Upper lobe of right lung (tissue), 1 donor: ENCODE measurements at regions not wholly inside any gene's neighbourhood (a gene's known extent, or its start where the extent isn't known, plus 50 kb on each side); places are given as distances from the start of the nearest gene placed in this dataset.

Experiments used
- ATAC-seq: fragments of 200-7000 bp; cut with Tn5 transposase; one replicate; pipeline ENCODE4 v1.9.1; 2020; ENCODE audit warnings: mild to moderate bottlenecking, moderate library complexity
- DNase-seq: peaks from one replicate; pipeline ENCODE4 v3.0.0-alpha.2; 2020
- H3K27ac ChIP-seq: fragments of 200-600 bp; one replicate; pipeline ENCODE4 v1.8.0; 2022
- H3K27me3 ChIP-seq: fragments of 200-600 bp; one replicate; pipeline ENCODE4 v1.8.0; 2022; ENCODE audit warnings: mild to moderate bottlenecking
- H3K36me3 ChIP-seq: fragments of 200-600 bp; one replicate; pipeline ENCODE4 v1.8.0; 2022
- H3K4me1 ChIP-seq: fragments of 200-600 bp; one replicate; pipeline ENCODE4 v1.8.0; 2022
- H3K4me3 ChIP-seq: fragments of 200-600 bp; one replicate; pipeline ENCODE4 v1.8.0; 2022; ENCODE audit warnings: mild to moderate bottlenecking
- H3K9me3 ChIP-seq: fragments of 200-600 bp; one replicate; pipeline ENCODE4 v1.8.0; 2022
- intact Hi-C: fragments of 100-400 bp; cut with DNase I; formaldehyde crosslinking; loops from one replicate; pipeline ENCODE4 v1.11.0; 2022
- TF ChIP-seq, protein P1 (sequence below): fragments of 200-600 bp; IDR thresholded peaks from one replicate; pipeline ENCODE4 v1.8.0; 2022; ENCODE audit warnings: antibody characterized with exemption
- donor health status: DM: no; HTN: yes; CAD: no; lungs with severe emphysema.

DNA sequence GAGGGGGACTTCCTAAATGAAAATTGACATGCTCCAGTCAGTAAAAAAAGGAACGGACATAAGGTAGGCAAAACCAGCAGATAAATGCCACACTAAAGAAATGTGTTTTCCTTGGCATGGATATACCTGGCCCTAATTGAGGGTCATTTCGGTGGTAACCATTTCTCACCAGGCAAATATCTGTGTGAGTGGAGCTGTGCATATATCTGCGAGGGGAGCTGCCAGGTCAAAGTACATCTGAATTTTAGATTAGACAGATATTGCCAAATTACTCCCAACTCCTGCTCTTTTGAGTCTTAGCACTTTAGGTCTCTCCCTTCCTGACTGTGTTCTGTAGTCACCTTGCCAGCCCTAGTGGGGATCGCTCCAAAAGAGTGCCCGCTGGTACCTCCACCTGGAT lies 204.2 kb downstream of the SH3BP4 start:
- Histone ChIP-seq H3K27ac (no peak overlapping the region), H3K27me3 (no peaks in the 10 kb centered on the region), H3K4me3 (no peak overlapping the region), H3K9me3 (no peaks in the 10 kb centered on the region), H3K4me1 (no peaks in the 10 kb centered on the region), H3K36me3 (no peaks in the 10 kb centered on the region)
- intact Hi-C loops: no loop called here
- ATAC-seq (no peak), DNase-seq (no peak)
- TF ChIP-seq, protein P1, sequence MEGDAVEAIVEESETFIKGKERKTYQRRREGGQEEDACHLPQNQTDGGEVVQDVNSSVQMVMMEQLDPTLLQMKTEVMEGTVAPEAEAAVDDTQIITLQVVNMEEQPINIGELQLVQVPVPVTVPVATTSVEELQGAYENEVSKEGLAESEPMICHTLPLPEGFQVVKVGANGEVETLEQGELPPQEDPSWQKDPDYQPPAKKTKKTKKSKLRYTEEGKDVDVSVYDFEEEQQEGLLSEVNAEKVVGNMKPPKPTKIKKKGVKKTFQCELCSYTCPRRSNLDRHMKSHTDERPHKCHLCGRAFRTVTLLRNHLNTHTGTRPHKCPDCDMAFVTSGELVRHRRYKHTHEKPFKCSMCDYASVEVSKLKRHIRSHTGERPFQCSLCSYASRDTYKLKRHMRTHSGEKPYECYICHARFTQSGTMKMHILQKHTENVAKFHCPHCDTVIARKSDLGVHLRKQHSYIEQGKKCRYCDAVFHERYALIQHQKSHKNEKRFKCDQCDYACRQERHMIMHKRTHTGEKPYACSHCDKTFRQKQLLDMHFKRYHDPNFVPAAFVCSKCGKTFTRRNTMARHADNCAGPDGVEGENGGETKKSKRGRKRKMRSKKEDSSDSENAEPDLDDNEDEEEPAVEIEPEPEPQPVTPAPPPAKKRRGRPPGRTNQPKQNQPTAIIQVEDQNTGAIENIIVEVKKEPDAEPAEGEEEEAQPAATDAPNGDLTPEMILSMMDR: no peak

DNA sequence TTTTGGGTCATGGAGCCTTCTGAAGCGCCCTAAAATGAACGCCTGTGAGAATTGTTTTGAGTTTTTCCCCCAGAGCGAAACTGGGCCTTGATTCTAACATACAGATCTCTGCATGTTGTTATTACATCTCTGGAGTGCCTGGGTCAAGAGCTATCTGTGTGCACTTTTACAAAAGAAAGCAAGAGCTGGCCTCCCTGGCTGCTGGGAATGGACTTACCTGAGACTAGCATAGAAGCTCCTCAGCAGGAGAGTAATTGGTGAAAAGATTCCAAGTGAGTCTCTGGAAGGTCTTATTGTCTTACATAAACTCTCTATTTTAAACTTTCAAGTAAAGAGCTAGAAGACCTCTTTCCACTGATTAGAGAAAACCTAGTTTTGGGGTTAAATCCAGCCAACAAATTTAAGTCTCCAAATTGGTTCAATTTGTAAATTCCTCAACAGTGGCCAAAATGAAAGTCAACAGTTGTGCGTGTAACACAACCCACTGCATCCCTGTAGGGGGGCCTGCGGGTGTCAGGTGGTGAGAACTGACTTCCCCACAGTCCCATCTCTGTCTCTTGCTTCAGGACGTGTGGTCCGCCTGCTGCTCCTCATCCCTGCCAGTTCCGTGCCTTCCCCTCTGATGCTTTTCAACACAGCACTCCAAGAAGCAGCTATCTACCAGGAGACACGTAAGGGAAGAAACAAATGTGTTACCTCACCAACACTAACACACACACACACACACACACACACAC lies 206.1 kb downstream of the SH3BP4 start:
- no peaks in the 10 kb centered on the region for H3K9me3 ChIP-seq
- no peaks in the 10 kb centered on the region for H3K27me3 ChIP-seq
- H3K36me3 ChIP-seq: no peaks in the 10 kb centered on the region
- H3K4me3 ChIP-seq: no peak overlapping the region
- H3K4me1 ChIP-seq: no peaks in the 10 kb centered on the region
- TF ChIP-seq, protein P1: no peak
- ATAC-seq: no peak
- no peak for DNase-seq
- H3K27ac ChIP-seq: no peak overlapping the region
- intact Hi-C loops: no loop called here

DNA sequence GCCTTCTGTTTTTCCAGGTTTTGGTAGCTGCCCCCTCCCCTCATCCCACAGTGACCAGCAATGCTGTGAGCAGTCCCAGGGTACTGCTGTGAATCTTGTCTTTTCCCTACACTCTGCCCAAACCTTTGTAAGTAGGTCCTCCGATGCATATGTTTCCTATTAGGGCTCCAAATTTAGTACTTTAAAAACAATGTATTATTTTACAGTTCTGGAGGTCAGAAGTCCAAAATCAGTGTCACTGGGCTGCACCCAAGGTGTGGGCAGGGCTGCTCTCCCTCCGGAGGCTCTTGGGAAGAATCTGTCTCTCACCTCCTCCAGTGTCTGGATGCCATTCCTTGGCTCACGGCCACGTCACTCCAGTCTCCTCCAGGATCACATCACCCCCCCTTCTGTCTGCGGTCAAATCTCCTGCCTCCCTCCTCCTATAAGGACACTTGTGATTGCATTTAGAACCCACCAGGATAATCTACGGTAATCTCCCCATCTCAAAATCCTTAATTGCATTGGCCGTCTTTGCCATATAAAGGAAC lies 208.5 kb downstream of the SH3BP4 start:
- Histone ChIP-seq H3K4me3 (no peak overlapping the region), H3K27ac (no peak overlapping the region), H3K27me3 (no peaks in the 10 kb centered on the region), H3K4me1 (no peaks in the 10 kb centered on the region), H3K36me3 (no peaks in the 10 kb centered on the region), H3K9me3 (no peaks in the 10 kb centered on the region)
- no peak for ATAC-seq
- TF ChIP-seq, protein P1: no peak
- no peak for DNase-seq
- intact Hi-C loops: no loop called here

DNA sequence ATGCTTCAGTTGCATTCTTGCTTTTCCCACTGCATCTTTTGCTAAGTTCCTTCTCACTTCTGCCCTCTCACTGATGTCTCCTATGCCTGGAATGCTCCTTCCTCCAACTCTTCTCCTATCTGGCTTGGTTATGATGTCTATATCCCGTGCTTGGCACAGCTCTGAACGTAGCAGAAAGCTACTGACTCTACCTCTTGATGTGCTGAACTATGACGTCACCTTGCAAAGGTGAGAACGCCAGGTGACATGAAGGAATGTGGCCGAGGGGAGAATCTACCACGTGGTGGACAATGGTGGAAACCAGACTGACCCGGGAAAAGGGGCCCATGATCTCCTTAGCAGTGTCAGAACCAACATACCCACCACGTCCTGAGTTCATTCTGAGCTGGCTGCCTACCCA lies 209.7 kb downstream of the SH3BP4 start:
- intact Hi-C loops: no loop called here

DNA sequence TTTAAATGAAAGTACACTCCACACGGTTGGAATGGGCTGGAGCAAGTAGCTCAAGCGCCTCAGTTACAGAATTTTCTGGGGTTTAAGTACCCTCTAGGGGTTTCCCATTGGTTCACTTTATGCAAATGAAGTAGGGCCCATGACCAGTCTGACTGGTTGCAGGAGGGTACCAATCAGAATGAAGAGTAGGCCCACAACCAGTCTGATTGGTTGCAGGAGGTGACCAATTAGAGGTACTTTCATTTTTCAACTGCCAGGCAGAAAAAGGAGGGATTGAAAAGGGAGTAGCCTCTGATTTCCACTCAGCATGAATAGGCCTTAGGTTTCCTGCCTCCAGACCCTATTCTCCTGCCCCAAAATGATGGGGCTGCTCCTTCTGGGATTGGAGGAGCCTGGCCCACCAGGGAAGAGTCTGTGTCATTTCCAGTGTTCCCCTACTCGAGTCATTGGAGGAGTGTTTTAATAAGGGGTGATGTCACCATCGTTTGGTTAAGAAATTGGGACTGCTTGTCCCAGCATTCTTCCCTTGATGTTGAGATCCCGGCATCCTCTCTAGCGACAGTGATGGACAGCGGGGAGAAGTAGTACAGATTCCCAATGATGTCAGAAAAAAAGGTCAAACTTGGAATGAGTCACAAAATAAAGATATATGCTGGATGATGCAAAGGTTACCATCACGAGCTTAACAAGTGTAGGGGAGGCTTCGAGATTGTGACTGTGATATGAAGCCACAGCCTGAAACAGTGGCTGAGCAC lies 210.4 kb downstream of the SH3BP4 start:
- TF ChIP-seq, protein P1: no peak
- no peaks in the 10 kb centered on the region for H3K9me3 ChIP-seq
- no peaks in the 10 kb centered on the region for H3K36me3 ChIP-seq
- no peak overlapping the region for H3K4me3 ChIP-seq
- H3K27ac ChIP-seq: no peak overlapping the region
- no peak for ATAC-seq
- H3K27me3 ChIP-seq: no peaks in the 10 kb centered on the region
- intact Hi-C loops: no loop called here
- no peak for DNase-seq
- no peaks in the 10 kb centered on the region for H3K4me1 ChIP-seq

More for the DNA sequence above, 209.7 kb downstream of the SH3BP4 start:
- ATAC-seq (no peak), DNase-seq (no peak)
- no peak overlapping the region for H3K4me3 ChIP-seq
- H3K27me3 ChIP-seq: no peaks in the 10 kb centered on the region
- H3K4me1 ChIP-seq: no peaks in the 10 kb centered on the region
- H3K27ac ChIP-seq: no peak overlapping the region
- H3K9me3 ChIP-seq: no peaks in the 10 kb centered on the region
- no peaks in the 10 kb centered on the region for H3K36me3 ChIP-seq
- TF ChIP-seq, protein P1: no peak
